OCI-LY1 (cell line): ENCODE measurements at regions not wholly inside any gene's neighbourhood (a gene's known extent, or its start where the extent isn't known, plus 50 kb on each side); places are given as distances from the start of the nearest gene placed in this dataset.

Experiments used
- H2AFZ ChIP-seq: fragments of 200-600 bp; sonication (generic), shearing (Covaris generic); 2 replicates; pipeline ENCODE4 v1.6.0; 2014; ENCODE audit warnings: antibody characterized with exemption, mild to moderate bottlenecking, low read length
- H3F3A ChIP-seq: fragments of 200-600 bp; sonication (generic), shearing (Covaris generic); 2 replicates; pipeline ENCODE4 v1.6.0; 2014; ENCODE audit warnings: mild to moderate bottlenecking, antibody characterized with exemption, low read length, moderate library complexity; ENCODE audit not compliant: insufficient read depth
- H3K27ac ChIP-seq: fragments of 200-600 bp; sonication (generic); 2 replicates; pipeline ENCODE4 v1.5.1; 2014; ENCODE audit warnings: low read length, mixed run types, mild to moderate bottlenecking, low read depth; ENCODE audit not compliant: poor library complexity, severe bottlenecking
- H3K27me3 ChIP-seq: fragments of 200-600 bp; sonication (generic); 2 replicates; pipeline ENCODE4 v1.6.0; 2014; ENCODE audit warnings: antibody characterized with exemption, mild to moderate bottlenecking, low read length, moderate library complexity; ENCODE audit not compliant: insufficient read depth
- H3K36me3 ChIP-seq: fragments of 200-600 bp; sonication (generic); 2 replicates; pipeline ENCODE4 v1.6.1; 2014; ENCODE audit warnings: mild to moderate bottlenecking, antibody characterized with exemption, low read length, moderate library complexity, mixed read lengths; ENCODE audit not compliant: insufficient read depth
- H3K4me1 ChIP-seq: fragments of 200-600 bp; sonication (generic); 2 replicates; pipeline ENCODE4 v1.5.1; 2014; ENCODE audit warnings: mild to moderate bottlenecking, low read length, moderate library complexity; ENCODE audit not compliant: insufficient read depth, severe bottlenecking
- H3K4me2 ChIP-seq: fragments of 200-600 bp; sonication (generic), shearing (Covaris generic); 2 replicates; pipeline ENCODE4 v1.6.1; 2014; ENCODE audit warnings: low read length
- H3K4me3 ChIP-seq: fragments of 200-600 bp; sonication (generic); 2 replicates; pipeline ENCODE4 v1.5.1; 2014; ENCODE audit warnings: low read length, low read depth, mild to moderate bottlenecking, mixed read lengths; ENCODE audit not compliant: poor library complexity, severe bottlenecking
- H3K79me2 ChIP-seq: fragments of 200-600 bp; shearing (Covaris generic); 2 replicates; pipeline ENCODE4 v1.6.1; 2016; ENCODE audit warnings: mixed run types, low read length, mixed read lengths; ENCODE audit not compliant: insufficient read depth
- H3K9ac ChIP-seq: fragments of 200-600 bp; sonication (generic), shearing (Covaris generic); 2 replicates; pipeline ENCODE4 v1.6.1; 2014; ENCODE audit warnings: mild to moderate bottlenecking, low read length, mixed read lengths
- H3K9me2 ChIP-seq: fragments of 200-600 bp; sonication (generic), shearing (Covaris generic); 2 replicates; pipeline ENCODE4 v1.6.1; 2014; ENCODE audit warnings: low read depth, mild to moderate bottlenecking, low read length, mixed read lengths
- H3K9me3 ChIP-seq: fragments of 200-600 bp; shearing (Covaris generic); 2 replicates; pipeline ENCODE4 v1.6.1; 2014; ENCODE audit warnings: low read length, mixed read lengths
- H4K20me1 ChIP-seq: fragments of 200-600 bp; sonication (generic), shearing (Covaris generic); 2 replicates; pipeline ENCODE4 v1.6.0; 2016; ENCODE audit warnings: mild to moderate bottlenecking, low read length; ENCODE audit not compliant: insufficient read depth
- CTCF ChIP-seq: fragments of 200-600 bp; sonication (generic), shearing (Covaris generic); IDR thresholded peaks from 2 replicates; pipeline ENCODE4 v1.5.1; 2017; ENCODE audit warnings: mild to moderate bottlenecking, antibody characterized with exemption, low read length, moderate library complexity, mixed read lengths
- EZH2 ChIP-seq: fragments of 200-600 bp; sonication (generic), shearing (Covaris generic); IDR thresholded peaks from 2 replicates; pipeline ENCODE4 v1.8.0; 2017; ENCODE audit warnings: borderline replicate concordance, mixed run types, mild to moderate bottlenecking, antibody characterized with exemption, low read length, moderate library complexity, mixed read lengths

GRCh38 chr5:31084871-31085270, 108.6 kb upstream of the CDH6 start:
- H3F3A ChIP-seq = no peaks in the 10 kb centered on the region
- no peaks in the 10 kb centered on the region for H3K4me1 ChIP-seq
- no peak overlapping the region for H3K4me3 ChIP-seq
- no peak overlapping the region for H3K27ac ChIP-seq
- H3K9me3 ChIP-seq = no peaks in the 10 kb centered on the region
- TF ChIP-seq EZH2 = no peak
- no peak for TF ChIP-seq CTCF
- H4K20me1 ChIP-seq = no peaks in the 10 kb centered on the region
- no peak overlapping the region for H2AFZ ChIP-seq
- H3K9ac ChIP-seq = no peak overlapping the region
- no peak overlapping the region for H3K4me2 ChIP-seq
- no peaks in the 10 kb centered on the region; the same call in 1 of the 2 replicates for H3K9me2 ChIP-seq
- no peaks in the 10 kb centered on the region for H3K36me3 ChIP-seq
- H3K79me2 ChIP-seq = no peaks in the 10 kb centered on the region
- H3K27me3 ChIP-seq = no peaks in the 10 kb centered on the region

GRCh38 chr5:31083364-31083763, 110.1 kb upstream of the CDH6 start:
- H3K4me1 ChIP-seq = no peaks in the 10 kb centered on the region
- no peaks in the 10 kb centered on the region for H3F3A ChIP-seq
- no peak overlapping the region for H3K4me2 ChIP-seq
- H2AFZ ChIP-seq = no peak overlapping the region
- TF ChIP-seq CTCF = no peak
- TF ChIP-seq EZH2 = no peak
- H4K20me1 ChIP-seq = no peaks in the 10 kb centered on the region
- no peak overlapping the region for H3K4me3 ChIP-seq
- no peak overlapping the region for H3K27ac ChIP-seq
- H3K9ac ChIP-seq = no peak overlapping the region
- no peaks in the 10 kb centered on the region for H3K27me3 ChIP-seq
- H3K9me3 ChIP-seq = no peaks in the 10 kb centered on the region
- H3K9me2 ChIP-seq = no peaks in the 10 kb centered on the region; the same call in 1 of the 2 replicates
- no peaks in the 10 kb centered on the region for H3K36me3 ChIP-seq
- H3K79me2 ChIP-seq = no peaks in the 10 kb centered on the region

- Histone ChIP-seq H3F3A (no peaks in the 10 kb centered on the region), H3K9me2 (no peaks in the 10 kb centered on the region), H3K4me3 (no peak overlapping the region), H3K79me2 (no peaks in the 10 kb centered on the region), H3K4me1 (no peaks in the 10 kb centered on the region), H3K27me3 (no peaks in the 10 kb centered on the region), H3K9me3 (no peaks in the 10 kb centered on the region), H4K20me1 (no peaks in the 10 kb centered on the region), H3K27ac (no peak overlapping the region), H3K36me3 (no peaks in the 10 kb centered on the region), H3K4me2 (no peak overlapping the region), H3K9ac (no peak overlapping the region), H2AFZ (no peak overlapping the region)
- no peak for TF ChIP-seq EZH2
- no peak for TF ChIP-seq CTCF
Observed at GRCh38 chr5:31079668-31080067, 113.8 kb upstream of the CDH6 start.
